Effector CD4-positive, alpha-beta T cell (primary cell): ENCODE measurements at regions not wholly inside any gene's neighbourhood (a gene's known extent, or its start where the extent isn't known, plus 50 kb on each side); places are given as distances from the start of the nearest gene placed in this dataset.

Experiments used
- DNase-seq: peaks from one replicate; pipeline ENCODE4 v3.0.0-alpha.2; 2020

GRCh38 chr10:129365767-129366402, 101.2 kb upstream of the MGMT start:
- DNase-seq = no peak

- no peak for DNase-seq
Observed at GRCh38 chr10:129366450-129366849, 100.6 kb upstream of the MGMT start.

- DNase-seq = no peak
Observed at GRCh38 chr10:129369566-129369965, 97.5 kb upstream of the MGMT start.

- no peak for DNase-seq
Observed at GRCh38 chr10:129371541-129371940, 95.5 kb upstream of the MGMT start.

- DNase-seq = no peak
Observed at GRCh38 chr10:129372172-129372571, 94.9 kb upstream of the MGMT start.

GRCh38 chr10:129373231-129373630, 93.8 kb upstream of the MGMT start:
- no peak for DNase-seq

- DNase-seq = no peak
Observed at GRCh38 chr10:129373718-129374117, 93.3 kb upstream of the MGMT start.

GRCh38 chr10:129375171-129375570, 91.9 kb upstream of the MGMT start:
- no peak for DNase-seq

GRCh38 chr10:129375912-129376311, 91.1 kb upstream of the MGMT start:
- no peak for DNase-seq

GRCh38 chr10:129380279-129380678, 86.8 kb upstream of the MGMT start:
- DNase-seq = no peak

GRCh38 chr10:129381741-129382140, 85.3 kb upstream of the MGMT start:
- DNase-seq = no peak

- no peak for DNase-seq
Observed at GRCh38 chr10:129382401-129382800, 84.6 kb upstream of the MGMT start.

GRCh38 chr10:129383651-129384050, 83.4 kb upstream of the MGMT start:
- no peak for DNase-seq

GRCh38 chr10:129385600-129385999, 81.4 kb upstream of the MGMT start:
- DNase-seq = no peak

- DNase-seq = no peak
Observed at GRCh38 chr10:129386415-129387257, 80.4 kb upstream of the MGMT start.

GRCh38 chr10:129387258-129387525, 79.8 kb upstream of the MGMT start:
- DNase-seq = no peak

GRCh38 chr10:129388435-129388834, 78.6 kb upstream of the MGMT start:
- DNase-seq = no peak

GRCh38 chr10:129389194-129389593, 77.8 kb upstream of the MGMT start:
- DNase-seq = no peak

GRCh38 chr10:129390147-129390546, 76.9 kb upstream of the MGMT start:
- no peak for DNase-seq

- DNase-seq = no peak
Observed at GRCh38 chr10:129390726-129391125, 76.3 kb upstream of the MGMT start.

GRCh38 chr10:129391464-129391863, 75.6 kb upstream of the MGMT start:
- no peak for DNase-seq

- no peak for DNase-seq
Observed at GRCh38 chr10:129392855-129393254, 74.2 kb upstream of the MGMT start.

GRCh38 chr10:129393812-129394211, 73.2 kb upstream of the MGMT start:
- no peak for DNase-seq

- DNase-seq = no peak
Observed at GRCh38 chr10:129394518-129395328, 72.3 kb upstream of the MGMT start.
